Astrocyte (in vitro differentiated cells and primary cell): ENCODE measurements at regions not wholly inside any gene's neighbourhood (a gene's known extent, or its start where the extent isn't known, plus 50 kb on each side); places are given as distances from the start of the nearest gene placed in this dataset.

Source experiments
- CTCF ChIP-seq: IDR thresholded peaks from 2 replicates; pipeline ENCODE4 v1.5.1; 2011; ENCODE audit warnings: low read depth, mild to moderate bottlenecking, inconsistent platforms, low read length, moderate library complexity; ENCODE audit not compliant: insufficient read depth
- EZH2 ChIP-seq: IDR thresholded peaks from 2 replicates; pipeline ENCODE4 v1.6.1; 2012; ENCODE audit warnings: mild to moderate bottlenecking, low read length, inconsistent platforms; ENCODE audit not compliant: insufficient read depth

GRCh38 chr12:115253049-115253448 is 569.1 kb upstream of the TBX3 start:
- no peak for TF ChIP-seq CTCF
- no peak for TF ChIP-seq EZH2
